ENCODE measurements at regions not wholly inside any gene's neighbourhood (a gene's known extent, or its start where the extent isn't known, plus 50 kb on each side); places are given as distances from the start of the nearest gene placed in this dataset.

- intact Hi-C loops (cut with micrococcal nuclease) (no loop called here), in situ Hi-C loops (cut with MboI) (no loop called here)
- TF ChIP-seq ESRRA (IDR thresholded peaks at IDR 0.05; ENCODE audit: borderline replicate concordance, low read depth) = no peak
- TF ChIP-seq FIP1L1 (IDR thresholded peaks at IDR 0.05; ENCODE audit: low read depth, low read length, poor library complexity, severe bottlenecking) = no peak
- TF ChIP-seq ZNF324 (CRISPR knock-in tag; IDR thresholded peaks at IDR 0.05) = no peak
- no peak for TF ChIP-seq RFX5 (IDR thresholded peaks at IDR 0.05; ENCODE audit: low read depth, low read length)
- TF ChIP-seq RB1 (IDR thresholded peaks at IDR 0.05; ENCODE audit: low read depth) = no peak
- TF ChIP-seq SP2 (IDR thresholded peaks at IDR 0.05; ENCODE audit: extremely low read depth, low read depth, low read length, poor library complexity, severe bottlenecking) = no peak
- TF ChIP-seq ZNF282 (CRISPR knock-in tag; IDR thresholded peaks at IDR 0.05) = no peak
- TF ChIP-seq ARHGAP35 (IDR thresholded peaks at IDR 0.05; ENCODE audit: partially characterized antibody) = no peak
- no peak for TF ChIP-seq MAFG (tag; conservative IDR thresholded peaks at IDR 0.05)
- TF ChIP-seq NFATC3 (IDR thresholded peaks at IDR 0.05) = no peak
- no peak for TF ChIP-seq COPS2 (conservative IDR thresholded peaks at IDR 0.05)
- no peak for TF ChIP-seq DIDO1 (tag; IDR thresholded peaks at IDR 0.05; ENCODE audit: low read depth)
- TF ChIP-seq TEAD4 (IDR thresholded peaks at IDR 0.05; ENCODE audit: low read length) = no peak
- TF ChIP-seq TEAD4 (CRISPR knock-in tag; IDR thresholded peaks at IDR 0.05; ENCODE audit: borderline replicate concordance) = no peak
- TF ChIP-seq MCM3 (IDR thresholded peaks at IDR 0.05) = no peak
- TF ChIP-seq TGIF2 (CRISPR knock-in tag; IDR thresholded peaks at IDR 0.05) = no peak
- TF ChIP-seq CEBPB (tag; IDR thresholded peaks at IDR 0.05) = no peak
- TF ChIP-seq CSDE1 (IDR thresholded peaks at IDR 0.05) = no peak
- TF ChIP-seq EHMT2 (IDR thresholded peaks at IDR 0.05) = no peak
- Histone ChIP-seq H3K4me3 (no peak overlapping the region), H3K9me3 (replicated peaks; ENCODE audit: control insufficient read depth, insufficient read depth, low read depth, low read length) (no peaks in the 10 kb centered on the region), H3K4me1 (replicated peaks in 1 of 2; ENCODE audit: control insufficient read depth in 2 of 2, insufficient read depth in 2 of 2, low read length in 2 of 2) (no peaks in the 10 kb centered on the region), H3K4me2 (ENCODE audit: insufficient read depth, low read length) (no peak overlapping the region), H4K20me1 (replicated peaks; ENCODE audit: control insufficient read depth, insufficient read depth, low read length) (no peaks in the 10 kb centered on the region), H3K9ac (ENCODE audit: insufficient read depth in 1 of 2, low read depth in 2 of 2, low read length in 2 of 2) (no peak overlapping the region), H3K27ac (ENCODE audit: extremely low read depth, low read depth, low read length) (no peak overlapping the region), H3K27me3 (ENCODE audit: control insufficient read depth in 2 of 2, insufficient read depth in 2 of 2, low read length in 2 of 2) (no peaks in the 10 kb centered on the region), H3K79me2 (ENCODE audit: control insufficient read depth, insufficient read depth, low read length) (no peaks in the 10 kb centered on the region), H3K9me1 (ENCODE audit: control insufficient read depth, insufficient read depth, low read length) (no peaks in the 10 kb centered on the region), H2AFZ (ENCODE audit: low read depth, low read length) (no peak overlapping the region), H3K36me3 (ENCODE audit: control insufficient read depth, insufficient read depth, low read length) (no peaks in the 10 kb centered on the region)
- no peak for DNase-seq (ENCODE audit: extremely low read depth in 1 of 4, low spot score in 3 of 4)
- ATAC-seq = no peak
- 0% methylated on average over 7 of the region's 7 CpGs for WGBS (ENCODE audit: insufficient coverage, low coverage, missing lambda C conversion rate)
- BruUV-seq (replicated peaks) = no TSS peak
- ChIA-PET POLR2A (no interaction called here), CTCF (ENCODE audit: low intra/inter-chr PET ratio) (no interaction called here)
- no peak for FAIRE-seq
Measured at GRCh38 chr5:124342584-124342983, 403.9 kb downstream of the ZNF608 start.

Measured in K562 (cell line).